IPS-NIHi11 (cell line): ENCODE measurements at regions not wholly inside any gene's neighbourhood (a gene's known extent, or its start where the extent isn't known, plus 50 kb on each side); places are given as distances from the start of the nearest gene placed in this dataset.

Source experiments
- DNase-seq: peaks from one replicate; pipeline ENCODE4 v3.0.0; 2012; ENCODE audit warnings: mixed read lengths, low spot score

DNA sequence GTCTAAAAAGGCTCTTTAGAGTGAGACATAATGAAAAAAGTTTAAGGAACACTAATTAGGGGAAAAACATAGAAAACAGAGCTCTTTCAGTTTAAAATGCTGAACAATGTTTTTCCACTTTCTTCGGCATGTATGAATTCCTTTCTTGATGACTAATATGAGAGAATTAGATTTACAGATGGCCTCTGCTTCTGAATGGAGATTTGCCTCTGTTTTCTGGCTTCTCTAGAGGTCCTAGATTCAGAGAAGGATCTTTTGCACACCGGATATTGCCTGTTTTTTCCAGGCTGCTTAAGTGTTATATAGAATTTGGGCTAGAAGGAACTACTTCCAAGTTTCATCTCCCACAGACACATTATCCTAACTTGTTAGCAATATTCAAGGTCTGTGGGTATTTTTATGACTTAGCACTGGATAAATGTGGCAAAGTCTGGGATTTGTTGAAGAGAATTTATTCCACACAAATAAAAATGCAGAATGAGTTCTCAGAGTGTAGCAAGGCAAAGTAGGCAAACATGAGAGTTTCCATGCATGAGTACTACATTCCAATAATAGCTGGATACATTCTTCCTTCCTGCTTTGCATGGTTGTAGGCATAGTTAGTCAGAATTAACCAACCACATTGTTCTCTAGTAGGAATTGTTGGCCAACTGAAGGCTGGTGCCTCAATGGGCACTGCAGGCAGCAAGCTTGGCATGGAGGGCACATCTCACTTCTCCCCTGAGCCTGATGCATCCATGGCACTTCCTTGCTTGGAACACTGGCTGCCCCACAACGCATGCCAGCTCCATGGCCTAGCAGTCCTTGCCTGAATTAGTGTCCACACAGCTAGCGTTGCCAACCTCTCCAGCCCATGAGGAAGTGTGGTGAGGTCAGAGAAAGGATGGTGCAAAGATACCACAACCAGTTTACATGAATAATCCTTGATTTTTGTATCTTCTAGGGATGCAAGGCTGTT, 224.2 kb downstream of the CLIC5 start:
- no peak for DNase-seq

DNA sequence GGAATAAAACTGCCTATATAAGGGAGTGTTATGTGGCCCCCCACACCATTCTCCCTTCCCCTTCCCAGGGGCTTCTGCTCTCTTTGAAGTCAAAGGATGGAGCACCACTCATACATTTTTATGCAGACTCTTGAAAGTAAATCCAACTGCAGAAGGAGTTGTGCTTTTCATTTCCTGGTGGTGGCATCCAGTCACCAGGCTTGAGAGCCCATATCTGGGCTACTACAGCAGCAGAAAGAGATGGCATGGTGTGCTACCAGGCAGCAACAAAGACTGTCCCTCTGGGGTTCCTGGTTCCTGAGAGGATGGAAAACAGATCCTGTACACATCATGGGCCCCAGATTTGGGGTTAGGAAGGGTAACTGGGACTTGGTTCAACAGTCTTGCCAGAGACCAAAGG, 226.4 kb downstream of the CLIC5 start:
- no peak for DNase-seq

DNA sequence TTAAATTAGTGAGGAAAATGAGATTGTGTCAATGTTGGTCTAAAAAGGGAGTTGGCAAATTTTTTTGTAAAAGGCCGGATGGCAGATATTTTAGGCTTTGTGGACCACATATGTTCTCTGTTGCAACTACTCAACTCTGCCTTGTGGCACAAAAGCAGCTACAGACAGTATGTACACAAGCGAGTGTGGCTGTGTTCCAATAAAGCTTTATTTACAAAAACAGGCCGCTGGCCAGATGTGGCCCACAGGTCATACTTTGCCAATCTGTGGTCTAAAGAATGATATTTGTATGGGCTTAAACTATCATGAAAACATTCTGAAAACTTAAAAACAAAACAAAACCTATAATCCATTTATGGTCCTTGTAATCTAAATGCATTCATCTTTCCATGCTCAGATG, 228.3 kb downstream of the CLIC5 start:
- DNase-seq = no peak

- DNase-seq = no peak
These were observed 229.3 kb downstream of the CLIC5 start for GRCh38 chr6:45786355-45786781.

GRCh38 chr6:45784250-45784649, 231.4 kb downstream of the CLIC5 start:
- DNase-seq = no peak

- DNase-seq = no peak
These were observed 231.9 kb downstream of the CLIC5 start for GRCh38 chr6:45783716-45784115.

- no peak for DNase-seq
These were observed 233.8 kb downstream of the CLIC5 start for GRCh38 chr6:45781890-45782289.

GRCh38 chr6:45780523-45780922, 235.1 kb downstream of the CLIC5 start:
- DNase-seq = peak; percentile 21

DNA sequence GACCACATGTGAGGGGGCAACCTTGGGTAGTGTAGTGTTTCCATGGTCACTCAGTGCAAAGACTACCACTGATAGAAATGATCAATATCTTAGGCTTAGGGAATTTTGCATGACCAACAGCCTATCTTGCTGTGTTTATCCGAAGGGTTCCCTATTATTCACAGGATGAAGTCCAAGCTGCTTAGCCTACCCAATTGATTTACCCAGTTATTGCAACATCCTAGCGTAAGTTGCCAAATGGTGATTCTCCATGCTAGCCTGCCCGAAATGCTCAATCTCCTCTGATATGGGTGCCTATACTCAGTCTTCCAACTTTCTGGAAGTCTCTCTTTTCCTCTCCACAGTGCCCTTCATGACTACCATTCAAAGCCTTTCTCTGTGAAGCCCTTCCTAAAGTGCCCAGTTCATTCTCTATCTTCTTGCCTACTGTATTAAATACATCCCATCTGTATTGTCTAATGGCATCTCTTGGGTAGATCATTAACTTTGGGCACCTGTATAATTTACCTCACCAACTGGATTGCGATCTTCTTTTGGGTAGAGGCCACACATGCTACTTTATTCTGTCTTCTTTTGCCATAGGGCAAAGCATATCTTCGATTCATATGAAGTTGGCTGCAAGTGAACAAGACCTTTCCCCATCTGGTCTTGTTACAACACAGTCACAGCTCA, 240.5 kb downstream of the CLIC5 start:
- DNase-seq = no peak

GRCh38 chr6:45773906-45774305, 241.8 kb downstream of the CLIC5 start:
- DNase-seq = no peak

- no peak for DNase-seq
These were observed 242.7 kb downstream of the CLIC5 start for GRCh38 chr6:45772886-45773495.

DNA sequence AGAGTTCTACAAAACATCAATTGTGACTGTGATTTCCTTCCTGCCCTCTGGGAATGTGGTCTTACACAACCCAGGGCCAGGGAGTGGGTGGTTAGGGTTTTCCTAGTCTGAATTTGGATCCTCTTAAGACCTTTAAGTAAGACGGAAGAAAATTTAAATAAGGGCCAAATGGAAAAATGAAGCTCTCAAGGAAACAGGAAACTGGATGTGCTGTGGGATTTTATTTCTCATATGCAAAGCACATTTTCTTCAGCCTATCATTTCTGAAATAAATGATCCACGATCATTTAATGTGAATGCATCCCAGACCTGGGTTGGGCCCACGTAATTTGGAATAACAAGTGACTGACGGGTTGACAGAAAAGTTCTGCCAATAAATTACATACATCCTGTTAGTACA, 243.6 kb downstream of the CLIC5 start:
- DNase-seq = no peak

DNA sequence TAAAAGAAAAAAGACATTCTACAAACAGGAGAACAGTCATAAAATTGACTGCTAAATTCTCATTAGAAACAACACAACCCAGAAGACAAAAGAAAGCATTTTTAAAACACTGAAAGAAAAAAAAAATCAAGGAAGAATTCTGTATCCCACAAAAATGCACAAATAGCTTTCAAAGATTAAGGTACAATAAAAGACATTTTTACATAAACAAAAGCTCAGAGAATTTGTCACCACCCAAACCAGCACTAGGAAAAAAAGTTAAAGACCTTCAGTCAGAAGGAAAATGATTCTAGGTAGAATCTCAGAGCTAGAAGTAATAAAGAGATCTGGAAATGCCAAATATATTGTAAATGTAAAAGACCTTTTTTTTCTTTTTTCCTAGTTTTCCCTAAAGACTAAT, 252.4 kb downstream of the CLIC5 start:
- no peak for DNase-seq

DNA sequence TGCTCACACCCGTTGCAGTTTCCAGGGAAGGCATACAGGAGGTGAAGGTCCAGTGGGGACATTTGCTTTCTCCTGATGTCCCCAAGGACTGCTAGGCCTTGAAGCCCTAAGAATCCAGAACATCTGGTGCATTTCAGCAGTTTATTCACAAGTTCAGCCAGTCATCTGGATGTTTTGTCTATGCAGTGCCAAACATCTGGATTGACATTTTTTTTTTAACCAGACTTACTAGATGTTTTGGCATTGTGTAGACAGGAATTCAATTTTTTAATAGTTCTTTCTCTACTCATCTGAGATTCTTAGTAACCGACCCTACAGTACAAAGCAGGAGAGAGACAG, 256.2 kb downstream of the CLIC5 start:
- no peak for DNase-seq

DNA sequence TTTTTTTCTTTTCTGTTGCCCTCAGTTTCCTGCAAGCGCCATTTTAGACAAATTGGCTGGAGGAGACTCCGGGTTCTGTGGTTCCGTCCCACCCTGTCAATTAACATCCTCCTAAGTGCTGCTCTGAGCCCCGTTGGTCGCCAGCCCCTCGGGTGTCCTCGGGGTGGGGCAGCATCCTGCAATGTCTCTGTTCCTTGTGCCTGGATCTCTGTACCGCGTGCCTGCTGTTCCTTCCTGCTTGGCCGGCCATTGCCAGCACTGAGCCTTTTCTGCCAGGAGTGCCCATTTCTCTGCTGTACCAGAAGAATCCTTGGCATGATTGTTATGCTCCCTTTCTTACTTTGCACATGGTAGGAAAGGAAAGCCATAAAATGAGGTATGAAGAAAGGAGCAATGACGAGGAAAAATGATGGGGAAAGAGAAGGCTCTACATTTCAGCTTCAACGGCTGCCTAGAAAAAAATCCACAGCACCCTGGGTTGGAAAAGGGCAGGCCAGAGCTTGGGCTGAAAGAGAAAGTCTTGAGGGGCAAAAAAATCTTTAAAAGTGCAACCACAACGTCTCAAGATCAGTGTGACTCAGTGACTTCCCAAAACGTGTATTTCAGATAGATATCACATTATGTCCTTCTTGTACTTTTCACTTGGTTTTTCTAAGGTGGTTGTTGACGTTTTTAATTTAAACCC, 256.7 kb downstream of the CLIC5 start:
- no peak for DNase-seq

- no peak for DNase-seq
These were observed 258.1 kb downstream of the CLIC5 start for GRCh38 chr6:45757443-45758130.

- DNase-seq = no peak
These were observed 259.1 kb downstream of the CLIC5 start for GRCh38 chr6:45756606-45757005.

GRCh38 chr6:45754432-45754831, 261.2 kb downstream of the CLIC5 start:
- DNase-seq = no peak

GRCh38 chr6:45746046-45746445, 269.6 kb downstream of the CLIC5 start:
- DNase-seq = no peak

DNA sequence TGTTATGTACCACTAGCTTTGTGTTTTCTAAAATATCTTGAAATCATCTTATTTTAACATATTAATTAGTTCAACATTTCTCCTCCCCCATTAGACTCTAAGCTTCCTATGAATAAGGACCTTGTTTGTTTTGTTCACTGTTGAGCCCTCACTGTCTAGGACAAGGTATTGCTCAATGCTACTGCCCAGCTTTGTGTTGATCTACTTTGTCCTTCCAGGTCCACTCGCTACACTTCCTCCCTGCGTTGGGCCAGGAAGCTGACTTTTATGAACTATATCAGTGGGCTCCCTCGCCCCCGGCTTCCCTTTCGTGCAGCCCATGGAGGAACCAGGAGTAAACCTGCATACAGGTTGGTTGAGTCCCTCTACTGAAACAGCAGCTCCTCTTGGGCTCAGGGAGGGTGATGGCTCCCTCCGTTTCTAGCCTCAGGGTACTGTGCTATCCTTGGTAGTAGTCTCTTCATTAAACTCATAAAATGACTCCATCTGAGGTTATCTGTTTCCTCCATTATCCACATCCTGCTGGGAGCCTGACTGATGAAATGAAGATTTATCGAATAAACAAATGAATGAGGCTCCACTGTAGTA, 272.5 kb downstream of the CLIC5 start:
- no peak for DNase-seq

- DNase-seq = no peak
These were observed 273.1 kb downstream of the CLIC5 start for GRCh38 chr6:45742591-45742990.
